Thymus (tissue), 11 donors: ENCODE measurements at regions not wholly inside any gene's neighbourhood (a gene's known extent, or its start where the extent isn't known, plus 50 kb on each side); places are given as distances from the start of the nearest gene placed in this dataset.

Experiments used
- DNase-seq, 9 donors: peaks; one replicate each; pipeline ENCODE4 v3.0.0-alpha.2; 2013; ENCODE audit warnings: low spot score in 9 of 9, low read depth in 6 of 9, missing footprints in 1 of 9
- H3K27ac ChIP-seq, 2 donors: one replicate each; pipeline ENCODE4 v1.5.1; 2013; ENCODE audit warnings: control low read depth in 1 of 2, low read depth in 1 of 2, low read length in 1 of 2, mild to moderate bottlenecking in 1 of 2, moderate library complexity in 1 of 2
- H3K27me3 ChIP-seq, 2 donors: one replicate each; pipeline ENCODE4 v1.5.1; 2013; ENCODE audit warnings: low read length in 1 of 2; ENCODE audit not compliant: control insufficient read depth in 2 of 2, insufficient read depth in 1 of 2
- H3K36me3 ChIP-seq, 2 donors: one replicate each; pipeline ENCODE4 v1.5.1; 2013; ENCODE audit warnings: low read length in 1 of 2, mild to moderate bottlenecking in 1 of 2, moderate library complexity in 1 of 2; ENCODE audit not compliant: control insufficient read depth in 2 of 2, insufficient read depth in 2 of 2
- H3K4me1 ChIP-seq, 2 donors: one replicate each; pipeline ENCODE4 v1.5.1; 2013; ENCODE audit warnings: low read length in 2 of 2; ENCODE audit not compliant: control insufficient read depth in 2 of 2, insufficient read depth in 2 of 2
- H3K4me3 ChIP-seq, 2 donors: one replicate each; pipeline ENCODE4 v1.5.1; 2013; ENCODE audit warnings: low read length in 2 of 2, control low read depth in 1 of 2, mild to moderate bottlenecking in 1 of 2
- H3K9me3 ChIP-seq, 2 donors: one replicate each; pipeline ENCODE4 v1.5.1; 2013; ENCODE audit warnings: low read length in 1 of 2, mild to moderate bottlenecking in 1 of 2; ENCODE audit not compliant: control insufficient read depth in 2 of 2, insufficient read depth in 1 of 2
- WGBS: extraction: QIAGEN DNeasy Blood & Tissue Kit; methylation state at CpG from one replicate; pipeline ENCODE4 v1.1.7; 2013; 5-methylcytosine and 5-hydroxymethylcytosine counted together
- donor health status: healthy.

- H3K27ac ChIP-seq, result no peak overlapping the region
- no peaks in the 10 kb centered on the region for H3K4me1 ChIP-seq
- DNase-seq, result no peak
- H3K4me3 ChIP-seq, result no peak overlapping the region
- no peaks in the 10 kb centered on the region for H3K36me3 ChIP-seq
- no peaks in the 10 kb centered on the region for H3K9me3 ChIP-seq
- no peaks in the 10 kb centered on the region for H3K27me3 ChIP-seq
These were observed 129.0 kb downstream of the TMEM47 start for GRCh38 chrX:34528081-34528480.

GRCh38 chrX:34521563-34521962 lies 135.5 kb downstream of the TMEM47 start:
- WGBS, result 46% methylated on average over 2 of the region's 2 CpGs
- H3K27ac ChIP-seq, result no peak overlapping the region
- no peaks in the 10 kb centered on the region for H3K9me3 ChIP-seq
- no peak overlapping the region for H3K4me3 ChIP-seq
- H3K4me1 ChIP-seq, result no peaks in the 10 kb centered on the region
- no peak for DNase-seq
- no peaks in the 10 kb centered on the region for H3K36me3 ChIP-seq
- H3K27me3 ChIP-seq, result no peaks in the 10 kb centered on the region

GRCh38 chrX:34509394-34509793 lies 147.7 kb downstream of the TMEM47 start:
- Histone ChIP-seq H3K36me3 (no peaks in the 10 kb centered on the region), H3K4me1 (no peaks in the 10 kb centered on the region), H3K9me3 (no peaks in the 10 kb centered on the region), H3K27me3 (no peaks in the 10 kb centered on the region), H3K27ac (no peak overlapping the region), H3K4me3 (no peak overlapping the region)
- DNase-seq, result no peak
- 90% methylated on average over 5 of the region's 5 CpGs for WGBS

GRCh38 chrX:34503119-34503518 lies 154.0 kb downstream of the TMEM47 start:
- Histone ChIP-seq H3K4me1 (no peaks in the 10 kb centered on the region), H3K27ac (no peak overlapping the region), H3K9me3 (no peaks in the 10 kb centered on the region), H3K36me3 (no peaks in the 10 kb centered on the region), H3K27me3 (no peaks in the 10 kb centered on the region), H3K4me3 (no peak overlapping the region)
- 71% methylated on average over 3 of the region's 3 CpGs for WGBS
- no peak for DNase-seq

GRCh38 chrX:34493086-34493485 lies 164.0 kb downstream of the TMEM47 start:
- H3K27me3 ChIP-seq, result no peaks in the 10 kb centered on the region
- no peaks in the 10 kb centered on the region for H3K4me1 ChIP-seq
- DNase-seq, result no peak
- H3K36me3 ChIP-seq, result no peaks in the 10 kb centered on the region
- 68% methylated on average over 4 of the region's 4 CpGs for WGBS
- H3K27ac ChIP-seq, result no peak overlapping the region
- no peak overlapping the region for H3K4me3 ChIP-seq
- no peaks in the 10 kb centered on the region for H3K9me3 ChIP-seq

GRCh38 chrX:34491126-34491525 lies 166.0 kb downstream of the TMEM47 start:
- H3K36me3 ChIP-seq, result no peaks in the 10 kb centered on the region
- H3K4me1 ChIP-seq, result no peaks in the 10 kb centered on the region
- DNase-seq, result no peak
- WGBS, result 97% methylated on average over 2 of the region's 2 CpGs
- no peaks in the 10 kb centered on the region for H3K9me3 ChIP-seq
- no peak overlapping the region for H3K27ac ChIP-seq
- H3K27me3 ChIP-seq, result no peaks in the 10 kb centered on the region
- no peak overlapping the region for H3K4me3 ChIP-seq

- no peak for DNase-seq
- H3K36me3 ChIP-seq, result no peaks in the 10 kb centered on the region
- H3K4me1 ChIP-seq, result no peaks in the 10 kb centered on the region
- no peaks in the 10 kb centered on the region for H3K27me3 ChIP-seq
- H3K4me3 ChIP-seq, result no peak overlapping the region
- no peaks in the 10 kb centered on the region for H3K9me3 ChIP-seq
- no peak overlapping the region for H3K27ac ChIP-seq
These were observed 169.7 kb downstream of the TMEM47 start for GRCh38 chrX:34487364-34487763.

GRCh38 chrX:34483980-34484379 lies 173.1 kb downstream of the TMEM47 start:
- Histone ChIP-seq H3K36me3 (no peaks in the 10 kb centered on the region), H3K27me3 (no peaks in the 10 kb centered on the region), H3K4me1 (no peaks in the 10 kb centered on the region), H3K9me3 (peaks cover 0 to 10% of the 10 kb centered on the region in 2 donors), H3K4me3 (no peak overlapping the region), H3K27ac (no peak overlapping the region)
- no peak for DNase-seq
- WGBS, result 85% methylated on average over 6 of the region's 6 CpGs

- DNase-seq, result no peak
- WGBS, result 78% methylated on average over 1 of the region's 1 CpG
- no peaks in the 10 kb centered on the region for H3K36me3 ChIP-seq
- no peak overlapping the region for H3K27ac ChIP-seq
- no peaks in the 10 kb centered on the region for H3K27me3 ChIP-seq
- no peaks in the 10 kb centered on the region for H3K9me3 ChIP-seq
- no peaks in the 10 kb centered on the region for H3K4me1 ChIP-seq
- H3K4me3 ChIP-seq, result no peak overlapping the region
These were observed 186.6 kb downstream of the TMEM47 start for GRCh38 chrX:34470507-34470906.

GRCh38 chrX:34467437-34467836 lies 189.6 kb downstream of the TMEM47 start:
- H3K27me3 ChIP-seq, result no peaks in the 10 kb centered on the region
- DNase-seq, result no peak
- no peaks in the 10 kb centered on the region for H3K36me3 ChIP-seq
- H3K27ac ChIP-seq, result no peak overlapping the region
- H3K4me1 ChIP-seq, result no peaks in the 10 kb centered on the region
- no peak overlapping the region for H3K4me3 ChIP-seq
- WGBS, result 62% methylated on average over 3 of the region's 3 CpGs
- no peaks in the 10 kb centered on the region for H3K9me3 ChIP-seq
